ENCODE measurements at regions not wholly inside any gene's neighbourhood (a gene's known extent, or its start where the extent isn't known, plus 50 kb on each side); places are given as distances from the start of the nearest gene placed in this dataset.

- no peak overlapping the region for H3K27ac Mint-ChIP-seq (ENCODE audit: unreplicated experiment)
- no peak for DNase-seq (ENCODE audit: low spot score)
- H3K36me3 Mint-ChIP-seq (ENCODE audit: low read depth, unreplicated experiment): no peaks in the 10 kb centered on the region
- TF ChIP-seq, protein P1, sequence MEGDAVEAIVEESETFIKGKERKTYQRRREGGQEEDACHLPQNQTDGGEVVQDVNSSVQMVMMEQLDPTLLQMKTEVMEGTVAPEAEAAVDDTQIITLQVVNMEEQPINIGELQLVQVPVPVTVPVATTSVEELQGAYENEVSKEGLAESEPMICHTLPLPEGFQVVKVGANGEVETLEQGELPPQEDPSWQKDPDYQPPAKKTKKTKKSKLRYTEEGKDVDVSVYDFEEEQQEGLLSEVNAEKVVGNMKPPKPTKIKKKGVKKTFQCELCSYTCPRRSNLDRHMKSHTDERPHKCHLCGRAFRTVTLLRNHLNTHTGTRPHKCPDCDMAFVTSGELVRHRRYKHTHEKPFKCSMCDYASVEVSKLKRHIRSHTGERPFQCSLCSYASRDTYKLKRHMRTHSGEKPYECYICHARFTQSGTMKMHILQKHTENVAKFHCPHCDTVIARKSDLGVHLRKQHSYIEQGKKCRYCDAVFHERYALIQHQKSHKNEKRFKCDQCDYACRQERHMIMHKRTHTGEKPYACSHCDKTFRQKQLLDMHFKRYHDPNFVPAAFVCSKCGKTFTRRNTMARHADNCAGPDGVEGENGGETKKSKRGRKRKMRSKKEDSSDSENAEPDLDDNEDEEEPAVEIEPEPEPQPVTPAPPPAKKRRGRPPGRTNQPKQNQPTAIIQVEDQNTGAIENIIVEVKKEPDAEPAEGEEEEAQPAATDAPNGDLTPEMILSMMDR (IDR thresholded peaks at IDR 0.05; ENCODE audit: unreplicated experiment): no peak
- no peaks in the 10 kb centered on the region for H3K4me1 Mint-ChIP-seq (ENCODE audit: unreplicated experiment)
- no peaks in the 10 kb centered on the region for H3K27me3 Mint-ChIP-seq (ENCODE audit: unreplicated experiment)
- no peaks in the 10 kb centered on the region for H3K9me3 Mint-ChIP-seq (ENCODE audit: unreplicated experiment)
- H3K4me3 Mint-ChIP-seq (ENCODE audit: unreplicated experiment): no peak overlapping the region
These were observed 272.4 kb downstream of the BMP7 start for GRCh38 chr20:56994006-56994405.

DNA sequence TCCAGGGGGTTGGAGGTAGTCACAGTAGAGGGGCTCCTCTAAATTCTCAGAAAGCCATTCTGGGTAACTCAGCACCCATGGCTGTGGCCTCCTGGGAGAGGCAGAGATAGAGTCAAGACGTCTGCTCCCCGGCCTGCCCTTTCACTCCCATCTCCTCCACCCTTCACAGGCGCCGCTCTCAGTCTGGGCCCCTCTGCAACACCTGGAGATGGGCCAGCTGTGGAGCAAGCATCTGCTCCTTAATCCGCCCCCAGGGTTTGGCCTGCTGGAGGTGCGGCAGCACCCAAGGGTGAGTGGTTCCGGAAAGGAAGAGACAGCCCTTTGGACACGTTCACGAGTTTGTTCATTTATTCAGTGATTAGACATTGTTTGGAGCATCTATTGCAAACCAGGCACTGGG lies 271.3 kb downstream of the BMP7 start:
- Mint-ChIP-seq H3K36me3 (ENCODE audit: low read depth, unreplicated experiment) (no peaks in the 10 kb centered on the region), H3K27ac (ENCODE audit: unreplicated experiment) (no peak overlapping the region), H3K9me3 (ENCODE audit: unreplicated experiment) (no peaks in the 10 kb centered on the region), H3K4me1 (ENCODE audit: unreplicated experiment) (no peaks in the 10 kb centered on the region), H3K4me3 (ENCODE audit: unreplicated experiment) (no peak overlapping the region), H3K27me3 (ENCODE audit: unreplicated experiment) (no peaks in the 10 kb centered on the region)
- DNase-seq (ENCODE audit: low spot score): no peak
- TF ChIP-seq, protein P1 (IDR thresholded peaks at IDR 0.05; ENCODE audit: unreplicated experiment): no peak

- TF ChIP-seq, protein P1 (IDR thresholded peaks at IDR 0.05; ENCODE audit: unreplicated experiment): peak; percentile 79
These were observed 270.8 kb downstream of the BMP7 start for GRCh38 chr20:56995635-56996075.

DNA sequence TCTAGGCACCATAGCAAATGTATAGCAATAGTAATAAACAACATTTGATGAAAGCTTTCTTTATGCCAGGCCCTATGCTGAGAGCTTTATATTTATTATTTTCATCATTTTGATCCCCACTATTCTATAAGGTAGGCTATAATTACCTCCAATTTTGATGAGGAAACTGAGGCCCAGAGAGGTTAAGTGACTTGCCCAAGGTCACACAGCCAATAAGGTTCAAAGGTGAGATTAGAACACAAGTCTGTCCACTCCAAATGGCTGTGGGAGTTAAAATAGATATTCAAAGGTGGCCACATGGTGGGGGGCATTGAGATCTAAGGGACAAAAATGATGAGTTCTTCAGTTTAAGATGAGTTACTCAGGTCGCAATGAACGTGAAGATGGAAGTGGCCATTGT lies 269.9 kb downstream of the BMP7 start:
- H3K36me3 Mint-ChIP-seq (ENCODE audit: low read depth, unreplicated experiment): no peaks in the 10 kb centered on the region
- no peaks in the 10 kb centered on the region for H3K9me3 Mint-ChIP-seq (ENCODE audit: unreplicated experiment)
- no peaks in the 10 kb centered on the region for H3K4me1 Mint-ChIP-seq (ENCODE audit: unreplicated experiment)
- H3K27ac Mint-ChIP-seq (ENCODE audit: unreplicated experiment): no peak overlapping the region
- H3K4me3 Mint-ChIP-seq (ENCODE audit: unreplicated experiment): no peak overlapping the region
- H3K27me3 Mint-ChIP-seq (ENCODE audit: unreplicated experiment): peaks cover 2% of the 10 kb centered on the region
- no peak for DNase-seq (ENCODE audit: low spot score)
- TF ChIP-seq, protein P1 (IDR thresholded peaks at IDR 0.05; ENCODE audit: unreplicated experiment): no peak

More at GRCh38 chr20:56995635-56996075, 270.8 kb downstream of the BMP7 start:
- Mint-ChIP-seq H3K27me3 (ENCODE audit: unreplicated experiment) (no peaks in the 10 kb centered on the region), H3K27ac (ENCODE audit: unreplicated experiment) (no peak overlapping the region), H3K4me1 (ENCODE audit: unreplicated experiment) (no peaks in the 10 kb centered on the region), H3K9me3 (ENCODE audit: unreplicated experiment) (no peaks in the 10 kb centered on the region), H3K36me3 (ENCODE audit: low read depth, unreplicated experiment) (no peaks in the 10 kb centered on the region), H3K4me3 (ENCODE audit: unreplicated experiment) (no peak overlapping the region)
- peak; percentile 71 for DNase-seq (ENCODE audit: low spot score)

DNA sequence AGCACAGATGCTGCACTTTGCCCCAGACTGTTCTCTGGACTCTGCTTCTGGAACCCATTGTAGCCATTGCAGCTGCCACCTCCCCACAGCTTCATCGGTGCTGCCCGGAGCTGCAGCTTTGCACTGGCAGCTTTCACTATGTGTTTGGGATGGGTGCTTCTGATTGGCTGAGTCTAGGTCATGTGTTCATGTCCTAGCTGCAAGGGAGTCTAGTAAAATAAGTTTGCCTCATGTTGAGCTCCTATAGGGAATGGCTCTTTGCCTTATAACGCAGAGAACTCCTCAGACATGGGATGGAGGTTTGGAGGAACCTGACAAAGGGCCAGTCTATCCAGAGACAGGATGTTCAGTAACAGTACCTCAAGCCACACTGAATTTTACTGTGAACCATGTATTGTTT lies 268.0 kb downstream of the BMP7 start:
- Mint-ChIP-seq H3K4me3 (ENCODE audit: unreplicated experiment) (no peak overlapping the region), H3K4me1 (ENCODE audit: unreplicated experiment) (no peaks in the 10 kb centered on the region), H3K36me3 (ENCODE audit: low read depth, unreplicated experiment) (no peaks in the 10 kb centered on the region), H3K9me3 (ENCODE audit: unreplicated experiment) (no peaks in the 10 kb centered on the region), H3K27ac (ENCODE audit: unreplicated experiment) (no peak overlapping the region), H3K27me3 (ENCODE audit: unreplicated experiment) (peaks cover 4% of the 10 kb centered on the region)
- no peak for DNase-seq (ENCODE audit: low spot score)
- TF ChIP-seq, protein P1 (IDR thresholded peaks at IDR 0.05; ENCODE audit: unreplicated experiment): no peak
